GM23248 (cell line): ENCODE measurements at regions not wholly inside any gene's neighbourhood (a gene's known extent, or its start where the extent isn't known, plus 50 kb on each side); places are given as distances from the start of the nearest gene placed in this dataset.

Source experiments
- EZH2 ChIP-seq: fragments of 200-600 bp; sonication (generic); IDR thresholded peaks from 2 replicates; pipeline ENCODE4 v1.6.1; 2018; ENCODE audit warnings: antibody characterized with exemption, mild to moderate bottlenecking; ENCODE audit not compliant: insufficient read depth, poor library complexity, severe bottlenecking
- EZH2phosphoT487 ChIP-seq: fragments of 200-600 bp; sonication (generic); IDR thresholded peaks from 2 replicates; pipeline ENCODE4 v1.6.1; 2018; ENCODE audit warnings: antibody characterized with exemption, moderate library complexity, mild to moderate bottlenecking, low read depth; ENCODE audit not compliant: insufficient read depth

DNA sequence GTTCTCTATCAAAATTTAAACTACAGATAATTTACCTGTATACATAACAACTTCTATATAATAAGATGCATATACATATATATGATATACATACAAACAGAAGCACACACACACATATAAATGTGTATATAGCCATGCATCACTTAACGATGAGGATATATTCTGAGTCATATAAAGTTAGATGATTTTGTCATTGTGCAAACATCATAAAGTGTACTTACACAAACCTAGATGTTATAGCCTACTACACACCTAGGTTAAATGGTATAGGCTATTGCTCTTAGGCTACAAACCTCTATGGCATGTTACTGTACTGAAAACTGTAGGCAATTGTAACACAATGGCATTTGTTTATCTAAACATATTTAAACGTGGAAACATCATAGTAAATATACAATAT is 937.6 kb upstream of the KCND2 start:
- no peak for TF ChIP-seq EZH2
- no peak for TF ChIP-seq EZH2phosphoT487
